ENCODE measurements at regions not wholly inside any gene's neighbourhood (a gene's known extent, or its start where the extent isn't known, plus 50 kb on each side); places are given as distances from the start of the nearest gene placed in this dataset.
"Not testable (repeated sequence)": the region's sequence is repeated elsewhere in the genome, so short reads cannot be mapped to it uniquely, and the experiment has no call there.

DNA sequence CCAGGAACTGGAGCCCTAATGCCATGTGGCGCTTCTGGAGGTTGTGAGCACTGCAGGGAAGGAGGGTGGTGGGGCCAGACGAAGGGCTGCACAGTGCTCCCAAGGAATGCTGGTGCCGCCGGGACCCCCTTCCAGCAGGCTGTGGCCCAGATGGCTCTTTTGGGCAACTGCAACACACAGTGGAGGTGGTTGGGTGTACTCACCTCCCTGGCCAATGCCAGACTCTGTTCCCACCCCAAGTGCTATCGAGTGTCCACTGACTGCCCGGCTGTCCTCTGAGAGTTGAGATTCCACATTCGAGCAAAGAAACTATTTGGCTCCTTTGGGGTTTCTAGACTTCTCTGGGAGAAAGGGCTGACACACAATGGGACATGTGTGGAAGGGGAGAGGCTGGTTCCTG is 167.9 kb downstream of the RGS9 start:
- Histone ChIP-seq H3K27me3 (ENCODE audit: control insufficient read depth, insufficient read depth, low read length) (peaks cover 14% of the 10 kb centered on the region), H3K27ac (ENCODE audit: low read depth, low read length) (no peak overlapping the region), H3K9me3 (ENCODE audit: control insufficient read depth, insufficient read depth, low read length) (peaks cover 4% of the 10 kb centered on the region; the same call in 1 of the 2 replicates), H3K4me3 (ENCODE audit: low read depth, low read length) (no peak overlapping the region)
- ChIA-PET CTCF (no interaction called here), POLR2A (no interaction called here)
- DNase-seq (ENCODE audit: low read depth, low spot score): no peak
- TF ChIP-seq, protein P1, sequence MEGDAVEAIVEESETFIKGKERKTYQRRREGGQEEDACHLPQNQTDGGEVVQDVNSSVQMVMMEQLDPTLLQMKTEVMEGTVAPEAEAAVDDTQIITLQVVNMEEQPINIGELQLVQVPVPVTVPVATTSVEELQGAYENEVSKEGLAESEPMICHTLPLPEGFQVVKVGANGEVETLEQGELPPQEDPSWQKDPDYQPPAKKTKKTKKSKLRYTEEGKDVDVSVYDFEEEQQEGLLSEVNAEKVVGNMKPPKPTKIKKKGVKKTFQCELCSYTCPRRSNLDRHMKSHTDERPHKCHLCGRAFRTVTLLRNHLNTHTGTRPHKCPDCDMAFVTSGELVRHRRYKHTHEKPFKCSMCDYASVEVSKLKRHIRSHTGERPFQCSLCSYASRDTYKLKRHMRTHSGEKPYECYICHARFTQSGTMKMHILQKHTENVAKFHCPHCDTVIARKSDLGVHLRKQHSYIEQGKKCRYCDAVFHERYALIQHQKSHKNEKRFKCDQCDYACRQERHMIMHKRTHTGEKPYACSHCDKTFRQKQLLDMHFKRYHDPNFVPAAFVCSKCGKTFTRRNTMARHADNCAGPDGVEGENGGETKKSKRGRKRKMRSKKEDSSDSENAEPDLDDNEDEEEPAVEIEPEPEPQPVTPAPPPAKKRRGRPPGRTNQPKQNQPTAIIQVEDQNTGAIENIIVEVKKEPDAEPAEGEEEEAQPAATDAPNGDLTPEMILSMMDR (IDR thresholded peaks at IDR 0.05; ENCODE audit: low read depth, low read length): no peak

DNA sequence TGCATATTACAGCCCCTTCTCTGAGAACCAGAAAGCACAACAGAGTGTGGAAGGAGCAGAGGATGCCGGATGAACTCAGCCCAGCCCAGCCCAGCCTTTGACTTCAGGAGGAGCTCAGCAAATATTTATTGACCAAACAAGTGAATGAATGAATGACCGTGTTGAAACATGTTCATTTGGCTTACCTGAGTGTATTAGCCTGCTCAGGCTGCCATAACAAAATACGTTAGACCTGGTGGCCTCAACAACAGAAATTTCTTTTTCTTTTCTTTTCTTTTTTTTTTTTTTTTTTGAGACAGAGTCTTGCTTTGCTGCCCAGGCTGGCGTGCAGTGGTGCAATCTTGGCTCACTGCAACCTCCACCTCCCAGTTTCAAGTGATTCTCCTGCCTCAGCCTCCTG is 164.7 kb downstream of the RGS9 start:
- DNase-seq (ENCODE audit: low read depth, low spot score); H3K4me3 ChIP-seq (ENCODE audit: low read depth, low read length); H3K9me3 ChIP-seq (ENCODE audit: control insufficient read depth, insufficient read depth, low read length); H3K27ac ChIP-seq (ENCODE audit: low read depth, low read length); CTCF ChIA-PET; POLR2A ChIA-PET: not testable (repeated sequence)
- peaks cover 14% of the 10 kb centered on the region for H3K27me3 ChIP-seq (ENCODE audit: control insufficient read depth, insufficient read depth, low read length)

DNA sequence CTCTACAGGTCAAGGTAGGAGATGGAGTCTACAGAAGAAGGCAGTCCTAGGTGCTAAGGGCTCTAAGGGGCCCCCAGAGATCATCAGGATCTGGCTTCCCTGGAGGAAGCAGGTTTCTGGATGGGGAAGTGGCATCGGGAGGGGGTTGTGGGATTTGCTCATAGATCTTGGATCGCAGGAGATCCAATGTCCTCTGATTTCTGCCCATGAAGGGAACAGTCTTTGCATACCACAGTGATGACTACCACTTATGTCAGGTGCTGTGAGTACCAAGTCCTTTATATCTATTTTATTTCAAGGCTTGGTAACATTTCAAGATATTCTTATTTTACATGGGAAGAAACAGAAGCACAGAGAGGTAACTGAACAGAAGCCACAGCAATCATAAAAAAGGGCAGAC is 164.0 kb downstream of the RGS9 start:
- POLR2A ChIA-PET: no interaction called here
- H3K9me3 ChIP-seq (ENCODE audit: control insufficient read depth, insufficient read depth, low read length): peaks cover 4% of the 10 kb centered on the region; the same call in 1 of the 2 replicates
- CTCF ChIA-PET: no interaction called here
- H3K4me3 ChIP-seq (ENCODE audit: low read depth, low read length): no peak overlapping the region
- H3K27ac ChIP-seq (ENCODE audit: low read depth, low read length): no peak overlapping the region
- TF ChIP-seq, protein P1 (IDR thresholded peaks at IDR 0.05; ENCODE audit: low read depth, low read length): no peak
- DNase-seq (ENCODE audit: low read depth, low spot score): no peak
- peaks cover 14% of the 10 kb centered on the region for H3K27me3 ChIP-seq (ENCODE audit: control insufficient read depth, insufficient read depth, low read length)

DNA sequence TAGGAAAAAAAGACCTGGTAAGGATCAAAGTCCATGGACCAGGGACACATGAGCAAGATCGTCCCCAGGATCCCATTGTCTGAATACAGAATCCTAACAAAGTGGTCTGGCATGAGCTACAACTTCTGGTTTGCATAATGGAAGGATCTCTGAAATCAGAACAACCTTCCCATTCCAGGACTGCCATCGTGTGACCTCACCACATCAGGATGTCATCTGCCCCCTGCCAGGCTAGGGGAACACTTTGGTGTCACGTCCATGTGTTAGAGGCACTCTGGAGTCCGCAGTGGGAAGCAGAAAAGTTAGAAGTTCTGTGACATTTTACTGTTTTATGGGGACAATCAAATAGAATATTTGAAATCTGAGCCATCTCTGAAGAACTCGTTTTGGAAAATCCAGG is 160.7 kb downstream of the RGS9 start:
- ChIA-PET CTCF (interaction anchor here (6.9 kb wide), 1 partner anchor 867 kb away, joined by 79 read pairs; no protein-coding TSS in a partner anchor), POLR2A (no interaction called here)
- no peaks in the 10 kb centered on the region for H3K9me3 ChIP-seq (ENCODE audit: control insufficient read depth, insufficient read depth, low read length)
- no peak for DNase-seq (ENCODE audit: low read depth, low spot score)
- H3K27ac ChIP-seq (ENCODE audit: low read depth, low read length): no peak overlapping the region
- peaks cover 11% of the 10 kb centered on the region for H3K27me3 ChIP-seq (ENCODE audit: control insufficient read depth, insufficient read depth, low read length)
- no peak overlapping the region for H3K4me3 ChIP-seq (ENCODE audit: low read depth, low read length)
- TF ChIP-seq, protein P1 (IDR thresholded peaks at IDR 0.05; ENCODE audit: low read depth, low read length): no peak

DNA sequence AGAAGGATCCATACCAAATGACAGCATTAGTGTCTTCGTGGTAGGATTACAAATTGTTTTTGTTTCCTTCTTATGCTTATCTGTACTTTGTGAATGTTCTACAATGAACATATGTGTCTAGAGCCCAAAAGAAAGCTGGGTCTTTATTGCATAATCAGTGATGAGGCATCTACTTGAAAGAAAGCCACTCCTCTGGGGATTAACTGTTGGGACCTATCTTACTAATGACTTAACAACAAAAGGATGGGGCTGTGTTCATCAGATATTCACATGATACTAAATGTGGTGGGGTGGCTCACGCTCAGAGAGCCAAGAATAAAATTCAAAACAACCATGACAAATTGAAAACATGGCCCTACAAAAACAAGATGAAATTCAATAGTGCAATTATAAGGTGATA is 160.2 kb downstream of the RGS9 start:
- Histone ChIP-seq H3K27ac (ENCODE audit: low read depth, low read length) (no peak overlapping the region), H3K27me3 (ENCODE audit: control insufficient read depth, insufficient read depth, low read length) (peaks cover 11% of the 10 kb centered on the region), H3K4me3 (ENCODE audit: low read depth, low read length) (no peak overlapping the region), H3K9me3 (ENCODE audit: control insufficient read depth, insufficient read depth, low read length) (no peaks in the 10 kb centered on the region)
- TF ChIP-seq, protein P1 (IDR thresholded peaks at IDR 0.05; ENCODE audit: low read depth, low read length): no peak
- ChIA-PET POLR2A (no interaction called here), CTCF (interaction anchor here (6.9 kb wide), 1 partner anchor 868 kb away, joined by 79 read pairs; no protein-coding TSS in a partner anchor)
- no peak for DNase-seq (ENCODE audit: low read depth, low spot score)
